DMS53 (cell line): ENCODE measurements at regions not wholly inside any gene's neighbourhood (a gene's known extent, or its start where the extent isn't known, plus 50 kb on each side); places are given as distances from the start of the nearest gene placed in this dataset.

Experiments used
- DNase-seq: peaks from one replicate; lab custom pipeline; 2025; lab: John Stamatoyannopoulos, UW

- no peak for DNase-seq
Observed at GRCh38 chr3:72490688-72491435, 357.4 kb downstream of the SHQ1 start.

DNA sequence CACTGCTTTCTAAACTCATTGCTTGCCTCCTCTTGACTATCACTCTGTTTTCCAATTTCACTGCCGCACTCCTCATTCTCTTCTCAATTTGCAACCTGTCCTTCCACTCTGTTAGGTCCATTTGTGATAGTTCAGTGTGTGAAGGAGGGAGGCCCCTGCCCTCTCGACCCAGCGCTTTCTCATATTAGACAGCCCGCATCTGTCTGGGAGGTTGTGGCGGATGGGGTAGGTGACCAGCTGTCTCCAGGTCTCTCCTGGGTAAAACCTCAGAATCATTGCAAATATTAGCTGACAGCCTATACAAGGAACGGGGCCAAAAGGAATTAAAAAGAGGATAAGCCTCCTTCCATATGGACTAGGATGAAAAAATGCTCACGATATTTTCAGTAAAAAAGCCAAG is 358.3 kb downstream of the SHQ1 start:
- DNase-seq = no peak

GRCh38 chr3:72488738-72489035 is 359.6 kb downstream of the SHQ1 start:
- no peak for DNase-seq

GRCh38 chr3:72487946-72488737 is 360.1 kb downstream of the SHQ1 start:
- no peak for DNase-seq

- no peak for DNase-seq
Observed at GRCh38 chr3:72487078-72487765, 361.0 kb downstream of the SHQ1 start.

DNA sequence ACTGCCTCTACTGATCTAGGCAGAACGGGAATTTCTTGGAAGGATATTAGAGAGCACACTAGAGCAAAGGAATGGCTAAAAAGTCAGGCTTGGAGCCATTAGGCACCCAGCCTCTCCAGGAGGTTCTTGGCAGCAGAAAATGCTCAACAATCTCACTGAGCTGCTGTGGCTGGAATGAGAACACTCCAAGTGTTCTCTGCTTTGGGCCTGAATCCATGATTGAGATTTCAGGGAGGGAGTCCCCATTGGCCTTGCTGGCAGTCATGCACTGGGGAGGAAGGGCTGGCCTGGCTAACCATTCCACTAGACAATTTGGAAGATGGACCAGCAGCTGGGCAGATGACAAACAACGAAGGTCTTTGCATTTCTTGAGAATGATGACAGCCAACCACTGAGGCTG is 362.6 kb downstream of the SHQ1 start:
- DNase-seq = no peak

GRCh38 chr3:72483554-72484104 is 364.6 kb downstream of the SHQ1 start:
- DNase-seq = no peak

- DNase-seq = peak; percentile 63
Observed at GRCh38 chr3:72482589-72483321, 365.5 kb downstream of the SHQ1 start.

DNA sequence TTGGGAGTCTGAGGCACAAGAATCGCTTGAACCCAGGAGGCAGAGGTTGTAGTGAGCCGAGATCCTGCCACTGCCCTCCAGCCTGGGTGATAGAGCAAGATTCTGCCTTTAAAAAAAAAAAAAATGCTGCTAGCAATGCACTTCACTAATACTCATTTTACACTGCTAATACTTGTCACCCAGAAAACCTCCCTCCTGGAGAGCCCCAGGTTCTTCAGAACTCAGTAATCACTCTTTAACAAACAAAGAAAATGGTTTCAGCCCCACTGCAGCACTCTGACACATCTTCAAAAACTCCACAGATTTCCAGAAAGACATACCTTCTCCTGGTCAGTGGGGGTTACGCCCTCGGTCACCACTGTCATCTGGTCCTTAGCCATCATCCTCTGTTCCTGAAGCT is 366.7 kb downstream of the SHQ1 start:
- no peak for DNase-seq

DNA sequence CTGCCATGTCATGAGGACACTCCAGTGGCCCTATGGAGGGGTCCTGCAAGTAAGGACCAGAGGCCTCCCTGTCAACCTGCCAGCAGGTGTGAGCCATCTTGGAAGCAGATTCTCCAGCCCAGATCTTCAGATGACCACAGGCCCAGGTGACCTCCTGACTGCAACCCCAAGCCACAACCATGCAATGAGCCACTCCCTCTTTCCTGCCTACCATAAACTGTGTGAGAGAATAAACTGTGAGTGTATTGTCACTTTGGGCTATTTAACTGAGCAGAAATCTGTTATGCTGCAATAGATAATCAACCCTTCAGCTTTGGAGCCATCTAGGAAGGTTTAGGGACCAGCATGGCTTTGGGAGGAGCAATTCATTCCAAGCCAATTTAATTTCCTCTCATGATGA is 367.9 kb downstream of the SHQ1 start:
- DNase-seq = no peak

- no peak for DNase-seq
Observed at GRCh38 chr3:72479651-72480215, 368.5 kb downstream of the SHQ1 start.

GRCh38 chr3:72476139-72476483 is 372.1 kb downstream of the SHQ1 start:
- DNase-seq = no peak

GRCh38 chr3:72475258-72476138 is 372.7 kb downstream of the SHQ1 start:
- no peak for DNase-seq

DNA sequence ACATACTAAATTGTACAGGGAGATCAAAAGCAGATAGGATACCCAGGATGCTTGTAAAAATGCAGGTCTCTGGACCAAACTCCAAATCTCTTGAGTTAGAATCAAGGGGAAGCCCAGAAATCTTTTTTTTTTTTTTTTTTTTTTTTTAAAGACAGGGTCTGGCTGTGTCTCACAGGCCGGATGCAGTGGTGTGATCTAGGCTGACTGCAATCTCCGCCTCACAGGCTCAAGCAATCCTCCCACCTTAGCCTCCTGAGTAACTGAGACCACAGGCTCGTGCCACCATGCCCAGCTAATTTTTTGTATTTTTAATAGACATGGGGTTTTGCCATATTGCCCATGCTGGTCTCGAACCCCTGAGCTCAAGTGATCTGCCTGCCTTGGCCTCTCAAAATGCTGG is 373.5 kb downstream of the SHQ1 start:
- DNase-seq = no peak

DNA sequence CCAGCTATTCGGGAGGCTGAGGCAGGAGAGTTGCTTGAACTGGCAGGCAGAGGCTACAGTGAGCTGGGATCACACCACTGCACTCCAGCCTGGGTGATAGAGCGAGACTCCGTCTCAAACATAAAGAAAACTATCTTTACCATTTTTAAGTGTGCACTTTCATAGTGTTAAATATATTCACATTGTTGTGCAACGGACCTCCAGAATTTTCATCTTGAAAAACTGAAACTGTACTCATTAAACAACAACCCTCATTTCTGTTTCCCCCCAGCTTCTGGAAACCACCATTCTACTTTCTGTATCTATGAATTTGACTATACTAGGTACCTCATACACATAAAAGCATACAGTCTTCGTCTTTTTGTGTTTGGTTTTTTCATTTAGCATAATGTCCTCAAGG is 375.1 kb downstream of the SHQ1 start:
- no peak for DNase-seq

- no peak for DNase-seq
Observed at GRCh38 chr3:72470904-72471417, 377.3 kb downstream of the SHQ1 start.

- no peak for DNase-seq
Observed at GRCh38 chr3:72465853-72466252, 382.4 kb downstream of the SHQ1 start.

DNA sequence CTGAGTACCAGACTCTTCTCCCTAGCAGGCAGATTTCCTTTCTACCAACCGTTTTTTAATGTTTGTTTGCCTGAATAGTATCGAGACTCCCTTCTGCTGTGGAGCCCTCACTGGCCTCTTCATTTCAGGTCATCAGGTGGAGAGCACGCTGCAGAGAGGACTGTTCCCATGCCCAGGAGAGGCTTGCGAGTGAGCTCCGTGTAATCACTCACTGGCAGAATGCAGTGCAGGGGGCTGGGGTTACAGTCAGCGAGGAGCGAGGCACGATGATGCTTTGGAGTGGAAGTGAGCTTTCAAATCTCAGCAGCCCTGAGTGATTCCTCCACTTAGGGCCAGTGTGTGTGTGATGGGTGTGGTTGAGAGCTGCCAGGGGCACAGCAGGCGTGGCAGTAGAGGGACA is 385.2 kb downstream of the SHQ1 start:
- no peak for DNase-seq

DNA sequence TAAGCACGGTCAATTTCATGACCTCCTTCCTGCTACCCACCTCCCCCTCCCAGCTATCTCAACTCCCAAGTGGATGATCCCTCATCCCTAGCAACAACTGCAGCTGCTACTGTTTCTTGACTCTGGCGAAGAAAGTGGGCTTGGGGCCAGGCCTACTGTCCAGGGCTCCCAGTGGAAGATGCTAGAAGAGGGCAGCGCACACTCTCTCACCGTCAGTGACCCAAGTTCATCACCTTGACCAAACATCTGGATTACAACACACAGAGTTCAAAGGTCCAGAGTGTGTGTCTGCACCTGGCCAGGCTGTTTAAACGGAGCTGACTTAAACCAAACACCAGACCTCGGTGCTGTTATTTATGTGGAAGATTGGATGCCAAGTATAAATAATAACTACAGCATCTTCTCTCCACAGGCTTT is 385.6 kb downstream of the SHQ1 start:
- DNase-seq = no peak

GRCh38 chr3:72461787-72462186 is 386.5 kb downstream of the SHQ1 start:
- DNase-seq = no peak
